Glutamatergic neuron (in vitro differentiated cells): ENCODE measurements at regions not wholly inside any gene's neighbourhood (a gene's known extent, or its start where the extent isn't known, plus 50 kb on each side); places are given as distances from the start of the nearest gene placed in this dataset.

Experiments
- DNase-seq: peaks from one replicate; pipeline ENCODE4 v3.0.0; 2022
- H3K27ac Mint-ChIP-seq: one replicate; pipeline ENCODE4 v1.8.0; 2020; ENCODE audit warnings: mild to moderate bottlenecking, mixed read lengths, inconsistent platforms; ENCODE audit not compliant: unreplicated experiment
- H3K27me3 Mint-ChIP-seq: one replicate; pipeline ENCODE4 v1.8.0; 2020; ENCODE audit warnings: mild to moderate bottlenecking, moderate library complexity, mixed read lengths, inconsistent platforms; ENCODE audit not compliant: unreplicated experiment
- H3K36me3 Mint-ChIP-seq: one replicate; pipeline ENCODE4 v1.8.0; 2020; ENCODE audit warnings: mild to moderate bottlenecking, mixed read lengths, inconsistent platforms; ENCODE audit not compliant: unreplicated experiment
- H3K4me1 Mint-ChIP-seq: one replicate; pipeline ENCODE4 v1.8.0; 2020; ENCODE audit warnings: mild to moderate bottlenecking, low read depth, mixed read lengths, inconsistent platforms; ENCODE audit not compliant: unreplicated experiment
- H3K4me3 Mint-ChIP-seq: one replicate; pipeline ENCODE4 v1.8.0; 2020; ENCODE audit warnings: mild to moderate bottlenecking, mixed read lengths, inconsistent platforms; ENCODE audit not compliant: unreplicated experiment
- H3K9me3 Mint-ChIP-seq: one replicate; pipeline ENCODE4 v1.8.0; 2020; ENCODE audit warnings: mild to moderate bottlenecking, moderate library complexity, mixed read lengths, inconsistent platforms; ENCODE audit not compliant: unreplicated experiment
- TF ChIP-seq, protein P1 (sequence below): fragments of 200-600 bp; sonication (generic); IDR thresholded peaks from one replicate; pipeline ENCODE4 v1.5.0; 2021; ENCODE audit not compliant: partially characterized antibody, unreplicated experiment

DNA sequence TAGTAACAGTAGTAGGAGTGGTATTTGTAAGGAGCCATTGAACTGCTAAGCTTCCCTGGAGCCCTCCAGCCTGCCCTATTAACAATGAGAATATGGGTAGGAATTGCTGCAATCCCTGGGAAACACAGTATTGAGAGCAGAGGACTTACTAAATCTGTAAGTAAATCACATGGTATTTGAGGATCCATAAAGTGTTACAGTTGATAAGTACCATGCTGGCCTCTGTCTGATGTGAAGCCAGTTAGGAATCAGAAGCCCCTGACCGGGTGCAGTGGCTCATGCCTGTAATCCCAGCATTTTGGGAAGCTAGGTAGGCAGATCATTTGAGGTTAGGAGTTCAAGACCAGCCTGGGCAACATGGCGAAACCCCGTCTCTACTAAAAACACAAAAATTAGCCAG is 224.6 kb downstream of the C1D start:
- Mint-ChIP-seq H3K36me3 (no peaks in the 10 kb centered on the region), H3K9me3 (no peaks in the 10 kb centered on the region), H3K4me3 (no peak overlapping the region), H3K27ac (no peak overlapping the region), H3K4me1 (peaks cover 6% of the 10 kb centered on the region), H3K27me3 (no peaks in the 10 kb centered on the region)
- TF ChIP-seq, protein P1, sequence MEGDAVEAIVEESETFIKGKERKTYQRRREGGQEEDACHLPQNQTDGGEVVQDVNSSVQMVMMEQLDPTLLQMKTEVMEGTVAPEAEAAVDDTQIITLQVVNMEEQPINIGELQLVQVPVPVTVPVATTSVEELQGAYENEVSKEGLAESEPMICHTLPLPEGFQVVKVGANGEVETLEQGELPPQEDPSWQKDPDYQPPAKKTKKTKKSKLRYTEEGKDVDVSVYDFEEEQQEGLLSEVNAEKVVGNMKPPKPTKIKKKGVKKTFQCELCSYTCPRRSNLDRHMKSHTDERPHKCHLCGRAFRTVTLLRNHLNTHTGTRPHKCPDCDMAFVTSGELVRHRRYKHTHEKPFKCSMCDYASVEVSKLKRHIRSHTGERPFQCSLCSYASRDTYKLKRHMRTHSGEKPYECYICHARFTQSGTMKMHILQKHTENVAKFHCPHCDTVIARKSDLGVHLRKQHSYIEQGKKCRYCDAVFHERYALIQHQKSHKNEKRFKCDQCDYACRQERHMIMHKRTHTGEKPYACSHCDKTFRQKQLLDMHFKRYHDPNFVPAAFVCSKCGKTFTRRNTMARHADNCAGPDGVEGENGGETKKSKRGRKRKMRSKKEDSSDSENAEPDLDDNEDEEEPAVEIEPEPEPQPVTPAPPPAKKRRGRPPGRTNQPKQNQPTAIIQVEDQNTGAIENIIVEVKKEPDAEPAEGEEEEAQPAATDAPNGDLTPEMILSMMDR = no peak
- DNase-seq = no peak

DNA sequence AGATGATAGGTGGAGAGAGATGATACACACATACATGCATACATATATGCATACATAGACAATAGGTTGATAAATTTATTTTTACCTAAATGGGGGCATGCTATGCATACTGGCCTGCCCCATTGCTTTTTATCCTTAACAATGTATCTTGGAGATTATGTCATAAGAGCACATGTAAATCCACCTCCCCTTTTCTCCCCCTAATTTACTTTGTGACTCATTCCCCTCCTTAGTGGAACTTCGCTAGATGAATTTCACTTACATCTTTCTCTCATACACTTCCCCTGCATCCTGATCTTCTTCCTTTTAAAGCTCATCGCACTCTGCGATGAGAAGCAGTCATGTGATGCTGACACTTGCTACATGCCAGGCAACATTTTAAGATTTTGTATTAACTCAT is 223.6 kb downstream of the C1D start:
- Mint-ChIP-seq H3K4me1 (peaks cover 6% of the 10 kb centered on the region), H3K27me3 (no peaks in the 10 kb centered on the region), H3K27ac (no peak overlapping the region), H3K9me3 (no peaks in the 10 kb centered on the region), H3K4me3 (no peak overlapping the region), H3K36me3 (no peaks in the 10 kb centered on the region)
- TF ChIP-seq, protein P1 = no peak
- no peak for DNase-seq

DNA sequence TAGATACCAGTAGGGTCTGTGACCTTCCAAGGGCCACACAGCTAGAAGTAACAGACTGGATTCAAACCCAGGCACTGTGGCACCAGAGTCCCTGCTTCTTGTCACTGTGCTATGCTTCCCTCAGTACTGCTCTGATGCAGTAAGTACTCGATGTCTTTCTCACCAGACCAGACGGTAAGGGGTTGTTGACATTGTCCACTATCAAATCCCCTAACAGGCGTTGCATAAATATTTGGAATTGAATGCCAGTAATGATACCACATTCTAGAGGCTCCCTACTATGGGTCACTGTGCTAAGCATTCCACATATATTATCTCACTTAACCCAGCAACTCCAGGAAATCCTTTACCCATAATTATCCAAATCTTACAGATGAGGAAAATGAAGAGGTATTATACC is 223.1 kb downstream of the C1D start:
- no peak overlapping the region for H3K4me3 Mint-ChIP-seq
- DNase-seq = no peak
- no peaks in the 10 kb centered on the region for H3K27me3 Mint-ChIP-seq
- H3K27ac Mint-ChIP-seq = no peak overlapping the region
- no peaks in the 10 kb centered on the region for H3K36me3 Mint-ChIP-seq
- peaks cover 6% of the 10 kb centered on the region for H3K4me1 Mint-ChIP-seq
- H3K9me3 Mint-ChIP-seq = no peaks in the 10 kb centered on the region
- TF ChIP-seq, protein P1 = no peak

DNA sequence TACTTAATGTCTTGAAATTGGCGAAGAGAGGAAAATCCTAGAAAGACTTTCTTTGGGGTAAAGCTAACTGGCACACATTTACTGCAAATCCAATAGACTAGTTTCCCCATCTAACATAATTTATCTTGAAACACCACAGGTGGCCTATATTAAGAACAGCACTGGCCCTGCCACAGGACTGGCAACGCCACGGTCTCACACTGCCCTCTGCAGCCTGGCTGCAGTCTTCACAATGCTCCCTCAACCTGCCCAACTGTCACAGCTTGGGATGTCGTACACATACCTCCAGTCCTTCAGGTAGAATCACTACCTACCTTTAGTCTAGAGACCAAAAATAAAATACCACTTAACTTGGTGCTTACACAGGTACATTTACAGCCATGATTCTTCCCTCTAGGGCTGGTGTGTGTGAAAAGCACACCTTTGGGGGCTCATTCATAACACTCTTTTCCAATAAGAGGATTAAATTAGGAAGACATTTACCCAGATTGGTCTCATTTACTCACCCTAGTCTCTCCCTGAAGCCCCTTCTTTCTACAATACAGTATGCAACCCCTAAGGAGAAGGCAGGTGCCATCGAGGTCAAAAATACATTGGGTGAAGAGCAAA is 222.2 kb downstream of the C1D start:
- Mint-ChIP-seq H3K4me1 (peaks cover 6% of the 10 kb centered on the region), H3K36me3 (no peaks in the 10 kb centered on the region)

DNA sequence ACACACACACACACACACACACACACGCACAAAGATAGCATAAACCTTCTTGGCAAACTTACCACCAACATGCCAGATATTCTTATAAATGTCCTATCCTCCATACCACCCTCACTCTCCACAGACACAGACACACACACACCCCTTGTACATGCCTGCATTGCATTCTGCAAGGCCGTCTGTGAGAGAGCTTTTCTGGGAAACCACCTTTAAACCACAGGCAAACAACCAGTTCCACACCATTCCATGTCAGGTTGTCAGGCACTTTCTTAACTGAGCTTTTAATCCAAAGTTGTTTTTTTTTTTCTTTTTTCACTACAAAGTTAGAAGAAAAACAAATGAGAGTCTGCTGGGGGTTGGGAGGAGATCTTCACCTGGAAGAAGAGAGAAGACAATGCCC is 221.1 kb downstream of the C1D start:
- Mint-ChIP-seq H3K27ac (no peak overlapping the region), H3K36me3 (no peaks in the 10 kb centered on the region), H3K9me3 (no peaks in the 10 kb centered on the region), H3K4me1 (peaks cover 4% of the 10 kb centered on the region), H3K27me3 (no peaks in the 10 kb centered on the region), H3K4me3 (no peak overlapping the region)
- TF ChIP-seq, protein P1 = no peak
- no peak for DNase-seq

More for the DNA sequence above, 222.2 kb downstream of the C1D start:
- TF ChIP-seq, protein P1 = no peak
- no peak overlapping the region for H3K27ac Mint-ChIP-seq
- DNase-seq = peak; percentile 66
- H3K4me3 Mint-ChIP-seq = no peak overlapping the region
- H3K9me3 Mint-ChIP-seq = no peaks in the 10 kb centered on the region
- no peaks in the 10 kb centered on the region for H3K27me3 Mint-ChIP-seq
